K562 (cell line): ENCODE measurements at regions not wholly inside any gene's neighbourhood (a gene's known extent, or its start where the extent isn't known, plus 50 kb on each side); places are given as distances from the start of the nearest gene placed in this dataset.

Experiments
- EP300 ChIP-seq: IDR thresholded peaks from 2 replicates; pipeline ENCODE4 v1.6.1; 2012; ENCODE audit warnings: low read length, improper control_type of control experiment
- JUN ChIP-seq, 2 experiments: sonication (generic) in 1 of 2; formaldehyde crosslinking in 1 of 2; IDR thresholded peaks; 2 replicates each; pipeline versions ENCODE4 v1.6.1 to v1.8.0; 2012 to 2022; ENCODE audit warnings: borderline replicate concordance in 2 of 2, mild to moderate bottlenecking in 2 of 2, improper control_type of control experiment in 1 of 2, low read depth in 1 of 2, low read length in 1 of 2, missing genetic modification reagents in 1 of 2
- MTA2 ChIP-seq: fragments of 450-650 bp; IDR thresholded peaks from 2 replicates; pipeline ENCODE4 v1.6.1; 2016; ENCODE audit warnings: low read depth
- POLR2A ChIP-seq: fragments of 450-650 bp; conservative IDR thresholded peaks from 2 replicates; pipeline ENCODE4 v1.6.1; 2016
- SIN3A ChIP-seq, 2 experiments: fragments of 150-350 bp in 1 of 2; IDR thresholded peaks; 2 replicates each; pipeline ENCODE4 v1.6.1; 2011 to 2016; ENCODE audit warnings: borderline replicate concordance in 2 of 2, low read depth in 2 of 2, low read length in 2 of 2, mild to moderate bottlenecking in 2 of 2, moderate library complexity in 2 of 2; ENCODE audit not compliant: control insufficient read depth in 1 of 2
- TAF1 ChIP-seq: IDR thresholded peaks from 2 replicates; pipeline ENCODE4 v1.6.1; 2011; ENCODE audit warnings: mild to moderate bottlenecking, low read length, moderate library complexity; ENCODE audit not compliant: insufficient read depth, control insufficient read depth, severe bottlenecking; ENCODE audit errors: extremely low read depth
- TCF7 ChIP-seq: sonication (generic); IDR thresholded peaks from 2 replicates; pipeline ENCODE4 v1.6.1; 2016; ENCODE audit warnings: antibody characterized with exemption, borderline replicate concordance
- ZNF124 ChIP-seq: sonication (generic); formaldehyde crosslinking; IDR thresholded peaks from 2 replicates; pipeline ENCODE4 v1.8.1; 2022; ENCODE audit warnings: missing genetic modification reagents
- ZNF282 ChIP-seq: sonication (generic); formaldehyde crosslinking; IDR thresholded peaks from 2 replicates; pipeline ENCODE4 v1.8.1; 2023; ENCODE audit warnings: missing genetic modification reagents
- TF ChIP-seq, protein P1 (sequence below), 3 experiments: IDR thresholded peaks in 2 of 3; conservative IDR thresholded peaks in 1 of 3; 2 replicates each; pipeline ENCODE4 v1.5.1; 2011 to 2012; ENCODE audit warnings: low read length in 3 of 3, mild to moderate bottlenecking in 3 of 3, control low read depth in 2 of 3, improper control_type of control experiment in 1 of 3, inconsistent platforms in 1 of 3, low read depth in 1 of 3, mixed read lengths in 1 of 3, moderate library complexity in 1 of 3; ENCODE audit not compliant: insufficient read depth in 2 of 3
- TF ChIP-seq, protein P2 (sequence below): sonication (generic); formaldehyde crosslinking; IDR thresholded peaks from 2 replicates; pipeline ENCODE4 v1.8.0; 2022; ENCODE audit warnings: mild to moderate bottlenecking, missing genetic modification reagents

DNA sequence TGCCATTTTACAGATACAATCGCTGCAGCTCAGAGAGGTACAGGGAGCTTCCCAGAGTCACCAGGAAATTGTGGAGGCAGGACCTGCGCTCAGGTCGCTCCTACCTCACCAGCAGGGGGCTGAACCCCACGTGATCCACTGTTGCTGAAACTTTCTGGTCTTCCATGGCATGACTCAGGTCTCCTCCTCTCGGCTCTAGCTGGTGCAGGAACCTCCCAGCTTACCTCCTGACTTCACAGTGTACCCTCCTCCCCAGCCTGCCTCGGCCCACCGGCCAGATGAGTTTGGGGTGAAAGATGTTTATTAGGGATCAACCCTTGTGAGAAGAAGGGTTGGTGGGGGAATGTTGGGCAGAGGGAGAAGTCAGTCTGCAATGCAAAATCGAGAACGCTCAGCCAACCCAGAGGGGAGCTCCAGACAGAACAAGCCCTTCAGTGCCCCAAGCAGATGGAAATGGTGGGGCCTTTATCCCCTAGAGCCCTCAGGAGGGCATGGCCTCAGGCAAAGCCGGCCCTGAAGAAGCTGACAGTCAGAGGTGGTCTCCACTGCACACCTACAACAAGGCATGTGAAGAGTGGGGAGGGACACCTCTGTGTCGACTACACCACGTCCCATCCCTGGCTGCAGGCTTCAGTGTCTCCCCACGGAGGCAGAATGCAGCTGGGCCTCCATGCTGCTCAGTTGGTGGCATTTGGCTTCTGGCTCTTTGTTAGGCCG lies 118.6 kb upstream of the PRR20G start:
- no peak for TF ChIP-seq TAF1
- TF ChIP-seq, protein P1, sequence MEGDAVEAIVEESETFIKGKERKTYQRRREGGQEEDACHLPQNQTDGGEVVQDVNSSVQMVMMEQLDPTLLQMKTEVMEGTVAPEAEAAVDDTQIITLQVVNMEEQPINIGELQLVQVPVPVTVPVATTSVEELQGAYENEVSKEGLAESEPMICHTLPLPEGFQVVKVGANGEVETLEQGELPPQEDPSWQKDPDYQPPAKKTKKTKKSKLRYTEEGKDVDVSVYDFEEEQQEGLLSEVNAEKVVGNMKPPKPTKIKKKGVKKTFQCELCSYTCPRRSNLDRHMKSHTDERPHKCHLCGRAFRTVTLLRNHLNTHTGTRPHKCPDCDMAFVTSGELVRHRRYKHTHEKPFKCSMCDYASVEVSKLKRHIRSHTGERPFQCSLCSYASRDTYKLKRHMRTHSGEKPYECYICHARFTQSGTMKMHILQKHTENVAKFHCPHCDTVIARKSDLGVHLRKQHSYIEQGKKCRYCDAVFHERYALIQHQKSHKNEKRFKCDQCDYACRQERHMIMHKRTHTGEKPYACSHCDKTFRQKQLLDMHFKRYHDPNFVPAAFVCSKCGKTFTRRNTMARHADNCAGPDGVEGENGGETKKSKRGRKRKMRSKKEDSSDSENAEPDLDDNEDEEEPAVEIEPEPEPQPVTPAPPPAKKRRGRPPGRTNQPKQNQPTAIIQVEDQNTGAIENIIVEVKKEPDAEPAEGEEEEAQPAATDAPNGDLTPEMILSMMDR (IDR thresholded peaks at IDR 0.05 in 2 of 3, conservative IDR thresholded peaks at IDR 0.05 in 1 of 3; ENCODE audit: insufficient read depth in 2 of 3, low read depth in 1 of 3, low read length in 3 of 3), result peak; percentile 38 to 58 (median 51)
- no peak for TF ChIP-seq ZNF282 (CRISPR knock-in tag)
- no peak for TF ChIP-seq SIN3A (IDR thresholded peaks at IDR 0.05; ENCODE audit: borderline replicate concordance in 2 of 2, control insufficient read depth in 1 of 2, low read depth in 2 of 2, low read length in 2 of 2)
- TF ChIP-seq ZNF124 (CRISPR knock-in tag), result no peak
- no peak for TF ChIP-seq JUN (IDR thresholded peaks at IDR 0.05; ENCODE audit: borderline replicate concordance, low read depth, low read length)
- TF ChIP-seq JUN (CRISPR knock-in tag; IDR thresholded peaks at IDR 0.05; ENCODE audit: borderline replicate concordance), result no peak
- TF ChIP-seq POLR2A, result no peak
- no peak for TF ChIP-seq TCF7
- TF ChIP-seq EP300, result no peak
- no peak for TF ChIP-seq MTA2
- TF ChIP-seq, protein P2, sequence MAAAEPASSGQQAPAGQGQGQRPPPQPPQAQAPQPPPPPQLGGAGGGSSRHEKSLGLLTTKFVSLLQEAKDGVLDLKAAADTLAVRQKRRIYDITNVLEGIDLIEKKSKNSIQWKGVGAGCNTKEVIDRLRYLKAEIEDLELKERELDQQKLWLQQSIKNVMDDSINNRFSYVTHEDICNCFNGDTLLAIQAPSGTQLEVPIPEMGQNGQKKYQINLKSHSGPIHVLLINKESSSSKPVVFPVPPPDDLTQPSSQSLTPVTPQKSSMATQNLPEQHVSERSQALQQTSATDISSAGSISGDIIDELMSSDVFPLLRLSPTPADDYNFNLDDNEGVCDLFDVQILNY (CRISPR knock-in tag), result no peak
